Endothelial cell of umbilical vein (primary cell): ENCODE measurements at regions not wholly inside any gene's neighbourhood (a gene's known extent, or its start where the extent isn't known, plus 50 kb on each side); places are given as distances from the start of the nearest gene placed in this dataset.

Experiments
- BruUV-seq: library from RNA; stranded (reverse); fragments of 400-500 nt; replicated peaks from 2 replicates; lab custom pipeline; 2021; lab: Mats Ljungman, UMichigan
- CTCF ChIA-PET: fragments of 300-600, 350-600 bp; sonication (Branson Sonifier 250); formaldehyde crosslinking; loops from one replicate; lab custom pipeline; 2021; ENCODE audit warnings: antibody characterized with exemption, inconsistent platforms; lab: Charles Lee
- POLR2A ChIA-PET: fragments of 300-600, 350-600 bp; sonication (Branson Sonifier 250); formaldehyde crosslinking; loops from one replicate; lab custom pipeline; 2021; ENCODE audit warnings: antibody characterized with exemption, inconsistent platforms; lab: Charles Lee
- DNase-seq: peaks from one replicate; pipeline ENCODE4 v3.0.0-alpha.2; 2011; ENCODE audit warnings: low read depth, low spot score
- FAIRE-seq: peaks from 2 replicates; lab custom pipeline; 2011; peaks lifted over from hg19 to GRCh38; lab: Jason Lieb, UNC
- H2AFZ ChIP-seq: 2 replicates; pipeline ENCODE4 v1.6.0; 2012; ENCODE audit warnings: low read depth, low read length, control low read depth, inconsistent platforms
- H3K27ac ChIP-seq: 2 replicates; pipeline ENCODE4 v1.5.1; 2011; ENCODE audit warnings: low read depth, mild to moderate bottlenecking, control low read depth, low read length, moderate library complexity; ENCODE audit not compliant: insufficient read depth
- H3K27me3 ChIP-seq, 2 experiments: 2 replicates each; pipeline versions ENCODE4 v1.6.0 to v1.6.1; 2011; ENCODE audit warnings: low read length in 2 of 2, mixed read lengths in 1 of 2; ENCODE audit not compliant: control insufficient read depth in 2 of 2, insufficient read depth in 2 of 2
- H3K36me3 ChIP-seq, 2 experiments: 2 replicates in 1 of 2; 3 replicates in 1 of 2; pipeline ENCODE4 v1.5.1; 2011; ENCODE audit warnings: low read length in 2 of 2, mild to moderate bottlenecking in 1 of 2, moderate library complexity in 1 of 2; ENCODE audit not compliant: control insufficient read depth in 2 of 2, insufficient read depth in 2 of 2; ENCODE audit errors: extremely low read depth in 1 of 2
- H3K4me1 ChIP-seq: 3 replicates; pipeline ENCODE4 v1.5.1; 2011; ENCODE audit warnings: mild to moderate bottlenecking, low read length; ENCODE audit not compliant: control insufficient read depth, insufficient read depth; ENCODE audit errors: extremely low read depth
- H3K4me2 ChIP-seq: 2 replicates; pipeline ENCODE4 v1.6.1; 2011; ENCODE audit warnings: low read length, control low read depth, mixed read lengths; ENCODE audit not compliant: insufficient read depth
- H3K4me3 ChIP-seq, 3 experiments: fragments of 200-600 bp in 1 of 3; sonication (generic), shearing (Covaris generic) in 1 of 3; replicated peaks in 1 of 3; 2 replicates each; pipeline ENCODE4 v1.5.1; 2011 to 2016; ENCODE audit warnings: control low read depth in 3 of 3, low read length in 3 of 3, mild to moderate bottlenecking in 2 of 3, inconsistent platforms in 1 of 3, low read depth in 1 of 3, moderate library complexity in 1 of 3; ENCODE audit not compliant: insufficient read depth in 1 of 3
- H3K79me2 ChIP-seq: 2 replicates; pipeline ENCODE4 v1.6.0; 2012; ENCODE audit warnings: low read length, inconsistent platforms; ENCODE audit not compliant: control insufficient read depth, insufficient read depth
- H3K9ac ChIP-seq: replicated peaks from 2 replicates; pipeline ENCODE3; 2011; ENCODE audit warnings: low read length, control low read depth; ENCODE audit not compliant: insufficient read depth; ENCODE audit errors: extremely low read depth
- H3K9me1 ChIP-seq: replicated peaks from 3 replicates; pipeline ENCODE4 v1.6.0; 2011; ENCODE audit warnings: mild to moderate bottlenecking, low read length; ENCODE audit not compliant: control insufficient read depth, insufficient read depth; ENCODE audit errors: extremely low read depth
- H3K9me3 ChIP-seq: replicated peaks from 2 replicates; pipeline ENCODE4 v1.5.1; 2012; ENCODE audit warnings: low read length, inconsistent platforms; ENCODE audit not compliant: control insufficient read depth, insufficient read depth
- H4K20me1 ChIP-seq: replicated peaks from 2 replicates; pipeline ENCODE3; 2011; ENCODE audit warnings: mild to moderate bottlenecking, low read length; ENCODE audit not compliant: control insufficient read depth, insufficient read depth; ENCODE audit errors: extremely low read depth
- CTCF ChIP-seq, 2 donors: IDR thresholded peaks; 1 replicate in 1 of 2; 2 replicates in 1 of 2; pipeline ENCODE4 v1.5.1; 2011; ENCODE audit warnings: low read length in 2 of 2, mild to moderate bottlenecking in 2 of 2, moderate library complexity in 2 of 2, control low read depth in 1 of 2, inconsistent platforms in 1 of 2, low read depth in 1 of 2; ENCODE audit not compliant: insufficient read depth in 1 of 2; ENCODE audit errors: extremely low read depth in 1 of 2
- EZH2 ChIP-seq: IDR thresholded peaks from 2 replicates; pipeline ENCODE4 v1.6.1; 2012; ENCODE audit warnings: borderline replicate concordance, low read depth, mild to moderate bottlenecking, moderate library complexity, low read length, inconsistent platforms; ENCODE audit not compliant: severe bottlenecking
- FOS ChIP-seq: IDR thresholded peaks from 2 replicates; pipeline ENCODE4 v1.6.1; 2011; ENCODE audit warnings: mild to moderate bottlenecking, low read length, moderate library complexity, borderline replicate concordance; ENCODE audit not compliant: insufficient read depth
- GATA2 ChIP-seq: IDR thresholded peaks from 2 replicates; pipeline ENCODE4 v1.7.0; 2011; ENCODE audit warnings: low read depth, mild to moderate bottlenecking, moderate library complexity, mixed read lengths, low read length; ENCODE audit not compliant: insufficient read length, insufficient read depth
- JUN ChIP-seq: IDR thresholded peaks from 2 replicates; pipeline ENCODE4 v1.6.1; 2011; ENCODE audit warnings: borderline replicate concordance, low read depth; ENCODE audit not compliant: insufficient read length, insufficient read depth
- MYC ChIP-seq: IDR thresholded peaks from one replicate; pipeline ENCODE4 v1.6.1; 2011; ENCODE audit warnings: mild to moderate bottlenecking, low read depth, low read length
- dilution Hi-C: fragments of 300-500 bp; cut with MboI; formaldehyde crosslinking; loops from one replicate; pipeline ENCODE4 v1.15.0; 2019; ENCODE audit warnings: low sequenced_read_pairs; ENCODE audit not compliant: extremely low pct_ligation_motif_present
- intact Hi-C: fragments of 100-400 bp; cut with micrococcal nuclease; formaldehyde crosslinking; loops from one replicate; pipeline ENCODE4 v1.10.0; 2022
- TF ChIP-seq, protein P1 (sequence below): IDR thresholded peaks from 2 replicates; pipeline ENCODE4 v1.6.1; 2011; ENCODE audit not compliant: insufficient read depth, insufficient read length

- Histone ChIP-seq H3K4me2 (no peak overlapping the region), H3K27ac (no peak overlapping the region), H3K27me3 (no peaks in the 10 kb centered on the region), H3K9ac (no peak overlapping the region), H3K9me1 (no peaks in the 10 kb centered on the region), H3K9me3 (no peaks in the 10 kb centered on the region), H2AFZ (no peak overlapping the region), H3K36me3 (no peaks in the 10 kb centered on the region), H4K20me1 (no peaks in the 10 kb centered on the region), H3K79me2 (no peaks in the 10 kb centered on the region), H3K4me3 (no peak overlapping the region), H3K4me1 (no peaks in the 10 kb centered on the region)
- ChIA-PET CTCF (no interaction called here), POLR2A (no interaction called here)
- no TSS peak for BruUV-seq
- no peak for DNase-seq
- FAIRE-seq: no peak
- intact Hi-C loops: no loop called here
- TF ChIP-seq JUN (no peak), EZH2 (no peak), GATA2 (no peak), MYC (no peak), CTCF (IDR thresholded peaks at IDR 0.05; ENCODE audit: extremely low read depth in 1 of 2, insufficient read depth in 1 of 2, low read depth in 1 of 2, low read length in 2 of 2) (no peak), FOS (no peak)
- TF ChIP-seq, protein P1, sequence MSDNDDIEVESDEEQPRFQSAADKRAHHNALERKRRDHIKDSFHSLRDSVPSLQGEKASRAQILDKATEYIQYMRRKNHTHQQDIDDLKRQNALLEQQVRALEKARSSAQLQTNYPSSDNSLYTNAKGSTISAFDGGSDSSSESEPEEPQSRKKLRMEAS: no peak
- dilution Hi-C loops: no loop called here
Measured at GRCh38 chr12:92055877-92056276, 89.8 kb downstream of the BTG1 start.
